ENCODE measurements at regions not wholly inside any gene's neighbourhood (a gene's known extent, or its start where the extent isn't known, plus 50 kb on each side); places are given as distances from the start of the nearest gene placed in this dataset.
"Not testable (repeated sequence)": the region's sequence is repeated elsewhere in the genome, so short reads cannot be mapped to it uniquely, and the experiment has no call there.

- no peak for DNase-seq (ENCODE audit: low spot score)
Observed at GRCh38 chr2:64795024-64795592, 141.4 kb upstream of the SERTAD2 start.

DNA sequence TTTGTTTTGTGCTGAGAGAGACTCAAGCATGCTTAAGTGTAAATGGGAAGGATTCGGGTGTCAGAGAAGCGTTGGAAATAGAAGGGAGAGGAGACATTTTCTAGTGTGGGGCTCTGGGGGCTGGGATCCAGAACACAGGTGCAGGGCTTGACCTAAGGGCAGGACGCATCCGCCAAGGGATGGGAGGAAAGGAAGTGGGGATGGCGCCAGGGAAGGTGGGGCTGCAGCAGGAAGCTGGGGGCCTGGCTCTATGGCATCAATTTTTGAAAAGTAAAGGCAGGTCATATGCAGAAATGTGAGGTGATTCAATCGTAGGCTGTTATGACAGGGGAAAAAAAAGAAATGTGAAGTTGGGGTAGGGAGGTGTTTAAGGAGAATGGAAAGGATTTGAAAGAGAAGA, 143.2 kb upstream of the SERTAD2 start:
- no peak for DNase-seq (ENCODE audit: low spot score)

GRCh38 chr2:64797881-64798575, 144.3 kb upstream of the SERTAD2 start:
- DNase-seq (ENCODE audit: low spot score) = peak; percentile 23

GRCh38 chr2:64799592-64800252, 146.0 kb upstream of the SERTAD2 start:
- DNase-seq (ENCODE audit: low spot score) = peak; percentile 24

DNA sequence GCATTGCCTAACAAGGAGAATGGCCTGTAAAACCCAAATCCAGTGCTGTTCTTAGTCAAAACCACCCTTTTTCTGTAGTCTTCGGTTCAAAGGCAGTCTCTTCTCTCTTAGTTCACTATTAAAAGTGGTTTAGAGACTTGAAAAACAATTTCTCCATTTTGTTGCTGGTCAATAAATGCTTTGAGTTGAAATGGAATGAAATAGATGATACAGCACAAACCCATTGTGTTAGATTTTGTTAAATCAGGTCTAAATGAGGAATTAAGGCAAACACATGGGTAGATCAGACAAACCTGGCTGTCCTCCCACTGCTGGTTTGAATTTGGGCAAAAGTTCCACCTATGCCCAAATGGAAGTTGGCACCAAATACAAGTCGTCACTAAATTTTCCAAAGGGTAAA, 150.1 kb upstream of the SERTAD2 start:
- no peak for DNase-seq (ENCODE audit: low spot score)

DNA sequence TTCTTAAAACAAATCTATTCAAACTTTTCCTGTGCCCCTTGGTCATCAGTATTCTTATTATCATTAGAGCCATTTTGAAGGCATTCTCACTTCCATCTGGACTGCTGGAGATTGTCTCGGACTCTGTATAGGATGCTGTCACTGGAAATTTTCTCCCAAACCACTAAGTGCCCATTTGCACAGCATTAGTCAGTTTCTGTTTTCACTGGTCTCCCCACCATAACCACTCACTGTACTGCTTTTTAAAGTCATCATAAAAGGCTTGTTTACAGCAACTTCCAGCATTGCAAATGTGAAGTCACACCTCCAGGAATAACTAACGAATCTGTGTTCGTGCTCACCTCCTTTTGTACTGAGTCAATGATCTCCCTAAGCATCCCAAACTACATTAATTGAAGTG, 150.9 kb upstream of the SERTAD2 start:
- DNase-seq (ENCODE audit: low spot score) = no peak

GRCh38 chr2:64807417-64807816, 153.7 kb upstream of the SERTAD2 start:
- no peak for DNase-seq (ENCODE audit: low spot score)

- no peak for DNase-seq (ENCODE audit: low spot score)
Observed at GRCh38 chr2:64808092-64808491, 154.4 kb upstream of the SERTAD2 start.

DNA sequence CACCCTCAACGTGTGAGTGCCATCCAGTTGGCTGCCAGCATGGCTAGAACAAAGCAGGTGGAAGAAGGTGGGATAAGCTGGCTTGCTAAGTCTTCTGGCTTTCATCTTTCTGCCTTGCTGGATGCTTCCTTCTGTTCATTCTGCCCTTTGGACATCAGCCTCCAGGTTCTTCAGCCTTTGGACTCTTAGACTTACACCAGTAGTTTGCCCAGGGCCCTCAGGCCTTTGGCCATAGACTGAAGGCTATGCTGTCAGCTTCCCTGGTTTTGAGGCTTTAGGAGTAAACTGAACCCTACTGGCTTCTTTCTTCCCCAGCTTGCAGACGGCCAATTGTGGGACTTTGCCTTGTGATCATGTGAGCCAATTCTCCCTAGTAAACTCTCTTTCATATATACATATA, 155.0 kb upstream of the SERTAD2 start:
- no peak for DNase-seq (ENCODE audit: low spot score)

GRCh38 chr2:64809216-64809615, 155.5 kb upstream of the SERTAD2 start:
- DNase-seq (ENCODE audit: low spot score) = no peak

DNA sequence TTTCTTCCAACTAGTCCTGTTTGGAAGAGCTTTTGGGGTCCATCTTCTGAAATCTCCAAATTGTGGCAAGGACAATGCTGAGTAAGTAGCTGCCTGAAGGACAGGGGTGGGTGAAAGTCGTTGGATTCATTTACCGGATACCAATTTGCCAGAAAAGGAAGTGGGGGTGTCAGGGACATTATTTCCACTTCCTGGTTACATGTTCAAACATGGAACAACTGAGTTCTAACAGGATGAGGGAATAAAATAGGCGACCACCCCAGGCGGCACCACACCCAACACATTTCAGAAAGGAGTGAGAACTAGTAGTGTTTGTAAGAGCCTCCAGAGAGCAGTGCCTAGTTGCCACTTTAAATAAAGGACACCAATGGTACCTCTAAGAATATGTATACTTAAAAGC, 158.6 kb upstream of the SERTAD2 start:
- DNase-seq (ENCODE audit: low spot score) = no peak

GRCh38 chr2:64814007-64814406, 160.3 kb upstream of the SERTAD2 start:
- DNase-seq (ENCODE audit: low spot score) = no peak

DNA sequence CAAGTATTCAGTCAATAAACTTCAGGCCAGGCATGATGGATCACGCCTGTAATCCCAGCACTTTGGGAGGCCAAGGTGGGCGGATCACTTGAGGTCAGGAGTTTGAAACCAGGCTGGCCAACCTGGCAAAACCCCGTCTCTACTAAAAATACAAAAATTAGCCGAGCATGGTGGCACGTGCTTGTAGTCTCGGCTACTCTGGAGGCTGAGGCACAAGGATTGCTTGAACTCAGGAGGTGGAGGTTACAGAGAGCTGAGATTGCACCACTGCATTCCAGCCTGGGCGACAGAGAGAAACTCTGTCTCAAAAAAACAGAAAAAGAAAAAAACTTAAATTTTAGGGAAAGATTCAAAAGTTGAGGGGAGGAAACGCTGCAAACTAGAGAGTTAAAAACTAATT, 162.8 kb upstream of the SERTAD2 start:
- not testable (repeated sequence) for DNase-seq (ENCODE audit: low spot score)

GRCh38 chr2:64817453-64817852, 163.7 kb upstream of the SERTAD2 start:
- DNase-seq (ENCODE audit: low spot score) = no peak

GRCh38 chr2:64818664-64819060, 164.9 kb upstream of the SERTAD2 start:
- no peak for DNase-seq (ENCODE audit: low spot score)

DNA sequence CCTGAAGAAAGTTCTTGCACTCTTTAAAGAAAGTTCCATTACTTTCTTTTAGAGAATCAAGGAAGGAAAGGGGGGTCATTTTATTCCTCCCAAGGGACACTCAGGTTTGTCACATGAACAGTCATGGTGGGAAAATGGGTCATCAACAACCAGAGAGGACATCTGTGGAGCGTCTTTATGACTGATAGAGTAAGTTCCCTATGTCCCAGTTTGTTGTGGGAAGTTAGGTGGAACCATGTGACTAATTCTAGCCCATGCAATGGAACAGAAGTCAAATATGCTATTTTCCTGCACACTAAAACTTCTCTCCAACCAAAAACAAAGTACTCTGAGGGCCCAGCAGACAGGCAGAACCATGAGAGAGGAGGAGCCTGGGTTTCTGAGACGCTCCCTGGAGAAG, 165.6 kb upstream of the SERTAD2 start:
- no peak for DNase-seq (ENCODE audit: low spot score)

GRCh38 chr2:64819774-64820688, 166.3 kb upstream of the SERTAD2 start:
- DNase-seq (ENCODE audit: low spot score) = no peak

- no peak for DNase-seq (ENCODE audit: low spot score)
Observed at GRCh38 chr2:64820901-64821300, 167.2 kb upstream of the SERTAD2 start.

GRCh38 chr2:64823794-64824193, 165.4 kb upstream of the SLC1A4 start:
- no peak for DNase-seq (ENCODE audit: low spot score)

- DNase-seq (ENCODE audit: low spot score) = no peak
Observed at GRCh38 chr2:64825831-64826491, 163.2 kb upstream of the SLC1A4 start.

- DNase-seq (ENCODE audit: low spot score) = no peak
Observed at GRCh38 chr2:64826703-64827102, 162.5 kb upstream of the SLC1A4 start.

- DNase-seq (ENCODE audit: low spot score) = no peak
Observed at GRCh38 chr2:64828261-64828660, 160.9 kb upstream of the SLC1A4 start.

Data from mucosa of gallbladder (tissue), 1 donor.